HG02981 (cell line): ENCODE measurements at regions not wholly inside any gene's neighbourhood (a gene's known extent, or its start where the extent isn't known, plus 50 kb on each side); places are given as distances from the start of the nearest gene placed in this dataset.

Source experiments
- ATAC-seq: cut with Tn5 transposase; IDR thresholded peaks from one replicate; pipeline ENCODE4 v1.9.1; 2021; ENCODE audit warnings: mild to moderate bottlenecking, moderate library complexity; ENCODE audit not compliant: unreplicated experiment

- no peak for ATAC-seq
Measured at GRCh38 chr10:128694168-128694850, 568.1 kb upstream of the MKI67 start.

DNA sequence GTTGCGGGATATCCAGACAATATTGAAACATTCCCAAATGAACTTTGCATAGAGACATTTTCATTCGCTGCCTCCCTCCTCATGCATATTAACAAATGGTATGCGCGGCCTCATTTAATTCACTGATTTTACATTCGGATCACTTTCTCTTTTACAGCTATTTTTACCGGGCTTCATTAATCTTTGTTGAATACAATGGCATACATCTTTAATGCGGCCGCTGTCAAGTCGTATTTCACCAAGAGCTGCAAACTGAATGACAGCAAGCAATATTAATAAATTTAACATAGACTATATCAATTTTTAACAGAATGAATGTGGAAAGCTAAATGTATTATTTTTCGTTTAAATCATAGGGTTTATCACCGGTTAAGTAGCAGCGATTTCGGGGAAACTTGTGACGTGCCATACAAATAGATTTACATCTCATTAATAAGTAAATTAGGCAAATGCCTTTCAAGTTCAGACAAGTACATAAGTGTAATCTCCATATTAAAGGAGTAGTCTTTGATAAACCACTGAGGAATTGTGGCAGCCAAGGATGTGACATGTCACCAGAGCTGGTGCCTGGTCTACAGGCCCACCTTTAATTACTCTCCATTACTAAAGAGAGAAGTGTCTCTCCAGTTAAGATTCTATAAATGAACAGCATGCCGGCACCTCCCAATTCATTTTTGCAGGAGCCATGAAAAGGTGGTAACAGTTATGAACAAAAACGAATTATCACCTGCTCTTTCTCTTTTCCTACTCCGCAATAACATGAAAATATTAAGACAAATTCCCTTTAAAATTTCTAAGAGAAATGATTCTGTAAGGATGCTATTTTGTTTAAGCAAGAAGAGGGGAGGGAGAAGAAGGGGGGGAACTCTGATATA lies 568.9 kb upstream of the MKI67 start:
- ATAC-seq, result no peak

GRCh38 chr10:128695931-128696330 lies 569.7 kb upstream of the MKI67 start:
- ATAC-seq, result no peak

- no peak for ATAC-seq
Measured at GRCh38 chr10:128697437-128697836, 571.2 kb upstream of the MKI67 start.

DNA sequence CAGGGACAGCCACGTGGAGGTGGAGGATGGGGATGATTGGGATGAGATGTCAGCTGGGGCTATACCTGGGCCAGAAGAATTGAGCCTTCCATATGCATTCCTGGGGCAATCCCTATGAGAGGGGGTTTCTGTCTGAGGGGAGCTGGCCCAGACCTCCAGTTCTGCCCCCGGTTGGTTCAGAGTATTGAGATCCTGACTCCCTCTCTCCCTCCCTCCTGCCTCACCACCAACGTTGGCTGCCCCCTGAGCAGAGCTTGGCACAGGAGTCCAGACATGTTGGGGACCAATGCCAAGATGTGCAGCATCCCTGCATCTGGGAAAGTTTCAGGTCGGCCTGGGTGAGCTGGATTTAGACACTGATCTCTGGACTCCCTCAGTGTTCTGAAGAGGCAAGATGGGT lies 575.2 kb upstream of the MKI67 start:
- no peak for ATAC-seq

- ATAC-seq, result no peak
Measured at GRCh38 chr10:128701837-128702236, 575.6 kb upstream of the MKI67 start.

DNA sequence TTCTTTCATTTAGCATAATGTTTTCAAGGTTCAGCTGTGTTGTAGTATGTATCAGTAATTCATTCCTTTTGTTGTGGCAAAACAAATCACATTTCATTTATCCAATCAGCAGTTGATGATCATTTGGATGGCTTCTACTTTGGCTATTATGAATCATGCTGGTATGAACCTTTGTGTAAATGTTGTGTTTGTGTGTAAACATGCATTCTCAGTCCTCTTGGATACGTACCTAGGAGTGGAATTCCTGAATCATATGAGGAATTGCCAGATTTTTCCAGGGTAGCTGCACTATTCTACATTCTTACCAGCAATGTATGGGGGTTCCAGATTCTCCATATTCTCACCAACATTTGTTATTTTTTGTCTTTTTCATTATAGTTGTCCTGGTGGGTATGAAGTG lies 578.5 kb upstream of the MKI67 start:
- no peak for ATAC-seq

DNA sequence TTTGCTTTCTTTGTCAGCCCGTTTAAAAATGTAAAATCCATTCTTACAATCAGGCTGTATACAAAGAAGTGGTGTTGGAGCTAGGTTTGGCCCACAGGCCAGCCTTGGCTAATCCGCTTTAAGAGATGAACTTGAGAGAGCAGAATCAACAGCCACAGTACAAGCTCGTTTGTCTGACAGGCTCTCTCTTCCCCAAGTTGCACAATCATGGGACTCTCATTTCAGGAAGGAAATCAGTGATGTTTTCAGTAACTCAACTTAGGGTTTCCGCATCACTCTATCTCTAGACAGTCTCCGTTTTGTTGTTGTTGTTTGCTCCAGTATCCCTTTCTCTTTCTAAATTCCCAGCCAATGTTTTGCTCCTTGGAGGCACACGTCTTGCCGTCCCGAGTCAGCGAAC lies 582.0 kb upstream of the MKI67 start:
- no peak for ATAC-seq

- ATAC-seq, result no peak
Measured at GRCh38 chr10:128709686-128710085, 583.5 kb upstream of the MKI67 start.

DNA sequence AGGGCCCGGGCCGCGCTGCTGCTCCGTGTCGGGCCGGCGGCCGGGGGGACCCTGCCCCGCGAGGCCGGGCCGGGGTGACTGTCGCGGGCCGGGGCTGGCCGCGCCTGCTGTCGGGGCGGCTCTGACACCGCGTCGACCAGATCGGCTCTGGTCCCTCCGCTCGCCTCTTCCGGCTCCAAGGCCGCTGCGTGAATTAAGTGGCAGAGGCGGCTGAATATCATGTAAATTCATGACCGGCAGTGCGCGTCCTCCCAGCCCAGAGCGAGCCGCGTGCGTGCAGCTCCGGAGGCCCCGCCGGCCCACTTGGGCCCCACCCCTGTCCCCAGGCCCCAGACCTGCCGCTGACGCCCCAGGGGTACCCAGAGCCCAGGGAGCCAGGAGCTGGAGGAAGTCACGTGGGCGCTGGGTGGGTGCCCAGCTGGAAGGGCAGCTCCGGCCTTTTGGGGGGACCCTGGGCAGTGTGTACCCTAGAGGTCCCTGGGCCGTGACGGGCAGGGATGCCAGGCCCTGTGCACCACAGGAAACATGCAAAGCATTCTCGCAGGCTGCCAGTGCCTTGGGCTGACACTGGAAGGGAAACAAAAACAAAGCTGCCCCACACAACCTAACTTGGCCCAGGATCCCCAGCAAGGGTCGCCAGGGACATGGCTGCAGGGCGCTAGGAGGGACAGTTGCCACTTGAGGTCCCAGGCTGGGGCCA lies 584.0 kb upstream of the MKI67 start:
- no peak for ATAC-seq

GRCh38 chr10:128710798-128711183 lies 584.6 kb upstream of the MKI67 start:
- no peak for ATAC-seq

DNA sequence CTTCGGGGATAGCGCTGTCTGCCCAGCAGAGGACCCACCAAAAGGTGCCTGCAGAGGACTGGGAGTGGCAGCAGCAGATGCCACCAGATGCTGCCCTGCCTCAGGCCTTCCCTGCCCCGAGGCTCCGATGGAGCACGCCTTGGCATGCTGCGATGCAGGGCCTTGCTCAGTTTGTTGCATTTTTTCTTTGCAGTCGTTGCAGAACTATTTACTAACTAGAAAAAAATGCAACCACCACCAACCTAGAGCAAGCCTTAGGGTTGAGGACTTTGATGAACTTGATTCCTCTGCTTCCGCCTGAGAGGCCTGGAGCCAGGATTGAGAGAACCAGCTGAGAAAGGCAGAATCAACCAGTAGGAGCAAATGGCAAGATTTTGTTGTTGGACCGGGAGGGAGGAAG lies 585.6 kb upstream of the MKI67 start:
- no peak for ATAC-seq

DNA sequence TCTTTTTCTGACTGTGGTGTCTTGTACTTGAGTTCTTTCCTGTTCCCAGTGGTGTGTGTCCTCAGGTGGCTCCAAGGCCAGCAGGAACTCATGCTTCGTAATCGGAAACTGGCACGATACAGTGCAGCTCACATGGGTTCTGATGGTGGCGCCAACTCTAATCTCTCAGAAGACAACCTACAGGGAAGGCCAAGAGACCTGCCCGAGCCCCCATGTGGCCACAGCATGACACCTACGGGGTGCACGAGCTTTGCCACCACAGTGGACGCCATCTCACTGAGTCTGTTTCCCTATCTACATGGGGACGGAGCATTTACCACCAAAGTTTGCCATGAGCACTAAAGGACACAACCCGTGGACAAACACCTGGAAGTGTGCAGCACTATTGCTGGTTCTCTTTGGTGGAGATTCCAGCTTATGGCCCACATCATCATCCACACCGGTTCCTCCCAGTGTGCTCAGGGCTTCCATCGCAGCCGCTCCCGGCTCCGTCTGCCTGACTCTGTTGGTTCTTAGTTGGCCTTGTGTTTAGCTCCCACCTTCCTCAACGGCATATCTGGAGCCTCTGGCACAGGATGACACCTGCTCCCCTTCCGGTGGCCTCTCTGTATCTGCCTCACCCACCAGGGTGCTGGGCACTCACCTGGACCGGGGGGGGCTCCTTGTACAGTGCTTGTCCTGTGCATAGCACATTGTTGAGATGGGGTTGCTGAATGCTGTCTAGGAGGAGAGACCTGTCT lies 586.6 kb upstream of the MKI67 start:
- no peak for ATAC-seq

DNA sequence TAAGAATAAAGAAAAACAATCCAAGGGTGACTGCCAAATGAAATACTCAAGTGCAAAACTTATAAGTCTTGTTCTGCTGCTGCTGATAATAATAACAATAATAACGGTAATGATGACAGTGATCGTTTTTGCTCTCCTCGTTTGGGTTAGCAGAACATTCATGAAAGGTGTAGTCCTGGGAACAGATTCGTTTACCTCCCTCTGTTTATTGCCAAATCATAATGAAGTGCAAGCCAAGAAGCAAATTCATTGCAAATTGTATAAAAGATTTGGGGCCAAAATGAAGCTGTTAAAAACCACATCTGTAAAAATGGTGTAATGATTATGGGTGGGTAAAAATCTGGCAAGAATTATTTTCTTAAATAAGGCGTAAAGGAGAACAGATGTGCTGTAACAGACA lies 587.2 kb upstream of the MKI67 start:
- ATAC-seq, result no peak

DNA sequence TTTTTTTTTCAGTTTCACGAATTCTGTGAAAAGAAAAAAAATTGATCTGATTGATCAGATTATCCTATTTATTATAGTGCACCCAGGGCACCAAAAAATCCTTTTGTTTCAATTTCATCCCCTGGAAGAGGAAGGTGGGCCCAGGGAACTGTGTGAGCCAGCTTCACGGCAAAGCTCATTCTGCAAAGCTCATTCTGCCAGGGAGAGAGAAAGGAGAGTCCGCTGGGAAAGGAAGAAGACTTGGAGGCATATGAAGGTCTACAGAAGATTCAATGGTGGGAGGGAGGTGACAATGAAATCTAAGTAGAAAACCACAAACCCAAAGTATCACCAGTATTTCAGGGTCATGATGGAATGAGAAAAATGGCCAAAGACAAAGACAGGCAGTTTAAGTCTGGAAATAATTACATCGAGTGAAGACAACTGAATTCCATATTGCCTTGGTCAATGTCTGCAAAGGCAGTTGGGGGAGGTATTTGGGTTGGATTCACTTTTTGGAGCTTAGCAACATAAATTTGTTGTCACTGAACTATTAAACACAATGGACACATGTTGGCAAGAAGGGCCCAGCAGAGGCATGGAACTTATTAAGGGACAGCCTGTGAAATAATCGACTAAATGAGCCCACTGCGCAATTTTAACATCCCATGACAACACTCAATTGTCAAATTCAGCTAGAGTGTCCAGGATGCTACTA lies 587.8 kb upstream of the MKI67 start:
- no peak for ATAC-seq

DNA sequence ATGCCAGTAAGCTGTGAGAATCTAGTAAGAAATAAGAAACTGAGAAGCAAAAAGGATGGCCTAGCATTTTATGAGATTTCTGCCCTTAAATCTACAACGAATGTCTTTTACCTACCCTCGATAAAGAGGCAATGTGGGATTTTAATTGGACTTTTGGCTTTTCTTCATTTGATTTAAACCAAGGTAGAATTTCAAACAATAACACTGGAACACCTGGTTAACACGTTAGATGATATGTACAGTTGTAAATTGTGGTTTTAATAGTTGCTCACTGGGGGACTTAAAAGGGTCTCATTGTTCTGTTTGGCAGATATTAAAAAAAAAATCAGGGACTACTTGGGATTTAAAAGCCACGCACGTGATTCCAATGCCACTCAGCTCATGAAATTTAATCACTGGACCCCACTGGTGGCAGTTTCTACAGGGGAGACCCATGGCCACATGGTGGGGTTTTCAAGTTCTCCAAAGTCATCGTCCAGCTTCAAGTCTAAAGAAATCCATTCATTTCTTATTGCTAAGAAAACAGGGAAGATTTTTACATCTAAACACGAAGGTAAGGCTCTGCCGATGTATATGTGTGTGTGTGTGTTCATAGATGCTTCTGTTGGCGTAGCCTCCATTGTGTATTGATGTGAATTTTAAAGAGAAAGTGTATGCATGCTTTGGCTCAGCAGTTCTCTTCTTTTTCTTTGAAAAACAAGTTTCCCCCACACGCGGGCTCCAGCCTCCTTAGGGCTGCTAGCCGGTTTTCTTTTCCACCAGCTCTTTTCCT lies 588.6 kb upstream of the MKI67 start:
- ATAC-seq, result no peak

DNA sequence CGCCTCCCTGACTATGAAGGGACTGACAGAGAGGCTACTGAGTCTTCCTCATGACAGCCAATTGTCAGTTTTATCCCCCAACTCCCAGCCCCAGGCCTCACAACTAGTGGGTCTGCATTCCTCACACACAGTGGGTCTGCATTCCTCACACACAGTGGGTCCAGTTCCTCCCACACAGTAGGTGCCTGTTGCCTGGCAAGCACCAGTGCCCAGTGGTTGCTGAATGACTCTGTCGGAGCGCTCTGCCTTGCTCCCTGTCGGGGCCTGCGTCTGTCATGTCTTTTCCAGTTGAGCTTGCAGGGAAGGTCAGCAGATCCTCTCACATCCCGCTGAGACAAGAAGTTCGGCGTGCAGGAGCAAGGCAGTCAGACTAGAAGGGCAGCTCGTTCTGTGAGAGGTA lies 590.0 kb upstream of the MKI67 start:
- ATAC-seq, result no peak

DNA sequence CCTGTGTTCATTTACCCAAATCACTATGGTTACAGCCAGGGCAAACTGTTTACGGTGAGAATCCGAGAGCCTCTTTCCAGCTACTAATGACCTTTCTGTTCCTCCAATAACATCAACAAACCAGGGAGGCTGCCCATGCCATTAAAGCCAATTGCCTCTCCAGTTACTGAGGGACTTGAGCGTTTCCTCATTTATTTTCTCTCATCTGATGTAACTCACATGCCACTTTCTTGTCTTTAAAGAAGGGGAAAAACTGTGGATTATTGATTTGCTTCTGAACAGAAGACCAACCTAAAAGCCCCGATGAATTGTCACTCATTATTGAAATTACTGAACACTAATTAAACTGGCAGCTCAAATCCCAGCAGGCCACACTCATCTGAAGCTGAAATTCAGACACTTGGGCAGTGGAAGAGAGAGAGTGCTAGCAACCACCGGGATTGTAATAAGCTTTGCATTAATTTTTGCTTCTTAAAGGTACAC lies 595.8 kb upstream of the MKI67 start:
- no peak for ATAC-seq

DNA sequence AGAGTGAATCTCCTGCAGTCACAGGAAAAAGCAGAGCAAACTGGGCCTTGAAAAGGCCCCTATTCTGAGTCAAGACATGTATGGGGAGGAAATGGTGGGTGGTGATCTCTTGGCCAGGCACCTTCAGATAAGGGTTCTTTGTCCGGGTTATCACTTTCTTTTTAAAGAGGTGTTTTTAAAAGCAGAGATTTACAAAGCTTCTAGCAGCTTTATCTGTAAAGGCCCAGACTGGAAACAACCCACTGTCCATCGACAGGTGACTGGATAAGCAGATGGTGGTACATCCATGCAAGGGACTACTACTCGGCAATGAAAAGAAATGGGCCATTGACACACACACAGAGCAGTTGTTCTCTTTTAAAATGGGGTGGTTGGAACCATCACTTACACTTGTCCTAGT lies 596.7 kb upstream of the MKI67 start:
- ATAC-seq, result no peak
